Naive thymus-derived CD8-positive, alpha-beta T cell (primary cell): ENCODE measurements at regions not wholly inside any gene's neighbourhood (a gene's known extent, or its start where the extent isn't known, plus 50 kb on each side); places are given as distances from the start of the nearest gene placed in this dataset.

Experiments
- ATAC-seq, 2 donors: fragments of 150-1000 bp; cut with Tn5 transposase in 1 of 2; sonication (Bioruptor Pico), chemical (Tn5 transposase) in 1 of 2; 1 replicate in 1 of 2; 2 replicates in 1 of 2; pipeline ENCODE4 v1.10.0; 2021; ENCODE audit warnings: mild to moderate bottlenecking in 2 of 2, moderate library complexity in 2 of 2
- POLR2A ChIA-PET: fragments of 350-600 bp; sonication (Branson Sonifier 250); formaldehyde crosslinking; loops from one replicate; lab custom pipeline; 2021; ENCODE audit warnings: antibody characterized with exemption; lab: Charles Lee
- DNase-seq, 10 donors: peaks; one replicate each; pipeline versions ENCODE4 v3.0.0 to v3.0.0-alpha.2; 2020 to 2022
- H3K27ac Mint-ChIP-seq, 10 donors: one replicate each; pipeline ENCODE4 v1.8.0; 2020 to 2022; ENCODE audit warnings: mild to moderate bottlenecking in 10 of 10, mixed read lengths in 10 of 10, moderate library complexity in 4 of 10, inconsistent platforms in 1 of 10
- H3K27me3 Mint-ChIP-seq, 5 donors: one replicate each; pipeline ENCODE4 v1.8.0; 2021 to 2022; ENCODE audit warnings: mixed read lengths in 5 of 5
- H3K36me3 Mint-ChIP-seq, 3 donors: one replicate each; pipeline ENCODE4 v1.8.0; 2020 to 2022; ENCODE audit warnings: mixed read lengths in 3 of 3, mild to moderate bottlenecking in 2 of 3, inconsistent platforms in 1 of 3
- H3K4me1 Mint-ChIP-seq, 4 donors: one replicate each; pipeline ENCODE4 v1.8.0; 2021 to 2022; ENCODE audit warnings: mixed read lengths in 4 of 4
- H3K4me3 Mint-ChIP-seq, 10 donors: one replicate each; pipeline ENCODE4 v1.8.0; 2020 to 2022; ENCODE audit warnings: mild to moderate bottlenecking in 10 of 10, mixed read lengths in 10 of 10, moderate library complexity in 6 of 10, inconsistent platforms in 1 of 10
- H3K9me3 Mint-ChIP-seq, 9 donors: one replicate each; pipeline ENCODE4 v1.8.0; 2020 to 2022; ENCODE audit warnings: mixed read lengths in 9 of 9, mild to moderate bottlenecking in 3 of 9, inconsistent platforms in 1 of 9, moderate library complexity in 1 of 9

DNA sequence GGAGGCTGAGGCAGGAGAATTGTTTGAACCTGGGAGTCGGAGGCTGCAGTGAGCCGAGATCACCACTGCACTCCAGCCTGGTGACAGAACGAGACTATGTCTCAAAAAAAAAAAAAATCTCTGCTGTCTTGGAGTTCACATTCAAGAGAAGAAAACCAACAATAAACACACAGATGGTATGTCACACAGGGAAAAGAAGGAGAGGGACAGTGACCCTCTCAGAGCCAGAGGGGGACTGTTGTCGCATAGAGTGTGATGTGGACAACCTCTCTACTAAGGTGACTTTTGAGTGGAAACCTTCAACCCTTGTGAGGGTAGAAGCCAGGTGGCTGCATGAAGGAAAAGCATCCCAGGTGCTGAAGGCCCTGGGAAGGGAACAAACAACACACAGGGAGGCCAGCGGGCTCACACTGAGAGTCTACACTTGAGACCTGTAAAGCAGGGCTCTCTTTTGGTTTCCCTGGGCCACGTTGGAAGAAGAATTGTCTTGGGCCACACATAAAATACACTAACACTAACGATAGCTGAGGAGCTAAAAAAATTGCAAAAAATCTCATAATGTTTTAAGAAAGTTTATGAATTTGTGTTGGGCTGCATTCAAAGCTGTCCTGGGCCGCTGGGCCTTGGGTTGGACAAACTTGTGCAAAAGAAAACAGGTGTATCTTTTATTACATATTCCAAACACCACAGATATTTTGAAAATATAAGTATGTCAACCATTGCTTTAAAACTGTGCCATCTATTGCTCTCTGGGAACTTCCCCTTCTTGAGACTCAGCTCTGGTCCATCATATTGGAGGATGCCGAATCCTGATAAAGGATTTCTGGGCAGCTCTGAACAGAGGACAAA, 136.0 kb downstream of the DDX1 start:
- peaks cover 0 to 27% (median 9%) of the 10 kb centered on the region in 5 donors for H3K27me3 Mint-ChIP-seq
- POLR2A ChIA-PET: no interaction called here
- ATAC-seq (no peak), DNase-seq (no peak)
- H3K4me1 Mint-ChIP-seq: peaks cover 0 to 3% (median 0%) of the 10 kb centered on the region in 4 donors
- H3K36me3 Mint-ChIP-seq: no peaks in the 10 kb centered on the region
- H3K4me3 Mint-ChIP-seq: no peak overlapping the region
- no peak overlapping the region for H3K27ac Mint-ChIP-seq
- H3K9me3 Mint-ChIP-seq: no peaks in the 10 kb centered on the region

DNA sequence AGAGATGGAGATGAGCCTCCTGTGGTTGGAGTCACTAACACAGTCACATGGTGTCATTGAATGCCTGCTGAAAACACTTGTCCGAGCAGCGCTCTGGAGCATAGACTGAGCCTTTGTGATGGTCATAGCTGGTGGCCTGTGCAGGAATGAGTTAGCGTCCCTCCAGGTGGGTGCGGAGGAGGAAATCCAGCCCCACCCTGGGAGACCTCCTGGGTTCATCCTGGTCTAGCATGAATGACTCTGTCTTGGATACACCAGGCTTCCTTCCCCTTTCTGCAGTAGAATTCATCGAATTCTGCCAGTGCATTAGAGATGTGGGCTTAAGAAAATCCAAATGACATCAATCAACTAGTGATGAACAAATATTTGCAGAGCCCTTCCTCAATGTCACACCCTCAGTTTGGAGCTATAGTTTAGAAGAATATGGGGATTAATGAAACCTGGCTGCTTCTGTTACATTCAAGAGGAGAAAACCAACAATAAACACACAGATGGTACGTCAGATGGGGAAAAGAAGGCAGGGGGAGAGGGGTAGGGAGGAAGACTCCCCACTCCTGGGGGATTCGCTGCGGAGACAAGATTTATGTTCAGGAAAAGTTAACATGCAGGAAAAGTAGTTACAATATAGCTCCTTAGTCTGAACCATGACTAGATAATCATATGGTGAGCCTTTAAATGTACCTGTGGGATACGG, 136.7 kb downstream of the DDX1 start:
- POLR2A ChIA-PET: no interaction called here
- Mint-ChIP-seq H3K27ac (no peak overlapping the region), H3K4me3 (no peak overlapping the region), H3K9me3 (no peaks in the 10 kb centered on the region), H3K27me3 (peaks cover 0 to 27% (median 9%) of the 10 kb centered on the region in 5 donors), H3K36me3 (no peaks in the 10 kb centered on the region), H3K4me1 (peaks cover 0 to 3% (median 0%) of the 10 kb centered on the region in 4 donors)
- ATAC-seq: no peak
- no peak for DNase-seq

- POLR2A ChIA-PET: no interaction called here
- Mint-ChIP-seq H3K4me1 (peaks cover 0 to 3% (median 0%) of the 10 kb centered on the region in 4 donors), H3K36me3 (no peaks in the 10 kb centered on the region), H3K4me3 (no peak overlapping the region), H3K27me3 (peaks cover 0 to 23% (median 9%) of the 10 kb centered on the region in 5 donors), H3K9me3 (no peaks in the 10 kb centered on the region), H3K27ac (no peak overlapping the region)
- ATAC-seq (no peak), DNase-seq (no peak)
Observed at GRCh38 chr2:15729001-15729400, 137.3 kb downstream of the DDX1 start.

- POLR2A ChIA-PET: no interaction called here
- no peak overlapping the region for H3K4me3 Mint-ChIP-seq
- ATAC-seq (no peak), DNase-seq (no peak)
- peaks cover 0 to 22% (median 9%) of the 10 kb centered on the region in 5 donors for H3K27me3 Mint-ChIP-seq
- H3K36me3 Mint-ChIP-seq: no peaks in the 10 kb centered on the region
- no peak overlapping the region for H3K27ac Mint-ChIP-seq
- peaks cover 0 to 3% (median 0%) of the 10 kb centered on the region in 4 donors for H3K4me1 Mint-ChIP-seq
- no peaks in the 10 kb centered on the region for H3K9me3 Mint-ChIP-seq
Observed at GRCh38 chr2:15729709-15730544, 138.3 kb downstream of the DDX1 start.

DNA sequence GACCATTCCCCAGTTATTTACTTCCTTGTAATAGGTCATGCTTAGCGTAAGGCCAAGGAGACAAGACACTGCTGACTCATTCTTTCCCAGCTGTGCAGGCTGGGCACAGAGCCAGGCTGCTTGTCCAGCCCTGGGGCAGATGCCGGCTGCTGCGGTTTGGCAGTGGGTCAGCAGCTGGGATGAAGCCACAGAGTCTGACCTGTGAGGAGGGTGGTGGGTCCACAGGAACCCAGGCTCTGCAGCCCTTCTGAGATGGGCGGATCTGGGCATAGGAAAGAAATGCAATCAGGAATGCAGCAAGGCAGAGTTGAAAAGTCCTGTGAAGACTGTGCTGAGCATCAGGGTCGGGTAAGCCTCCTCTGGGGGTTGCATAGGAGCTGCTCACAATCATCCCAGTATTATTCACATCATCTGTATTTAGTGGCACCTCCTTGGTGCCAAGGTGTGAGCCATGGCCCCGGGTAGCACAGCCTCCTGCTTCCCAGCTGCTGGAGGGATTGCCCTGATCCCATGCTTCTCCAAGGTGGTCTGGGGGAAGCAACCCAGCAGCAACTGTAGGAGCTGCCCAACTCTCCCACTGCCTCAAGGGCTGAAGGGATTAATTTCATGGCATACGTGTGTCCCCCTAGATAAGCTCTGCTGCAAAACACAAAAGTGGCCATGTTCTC, 139.0 kb downstream of the DDX1 start:
- ATAC-seq: no peak

DNA sequence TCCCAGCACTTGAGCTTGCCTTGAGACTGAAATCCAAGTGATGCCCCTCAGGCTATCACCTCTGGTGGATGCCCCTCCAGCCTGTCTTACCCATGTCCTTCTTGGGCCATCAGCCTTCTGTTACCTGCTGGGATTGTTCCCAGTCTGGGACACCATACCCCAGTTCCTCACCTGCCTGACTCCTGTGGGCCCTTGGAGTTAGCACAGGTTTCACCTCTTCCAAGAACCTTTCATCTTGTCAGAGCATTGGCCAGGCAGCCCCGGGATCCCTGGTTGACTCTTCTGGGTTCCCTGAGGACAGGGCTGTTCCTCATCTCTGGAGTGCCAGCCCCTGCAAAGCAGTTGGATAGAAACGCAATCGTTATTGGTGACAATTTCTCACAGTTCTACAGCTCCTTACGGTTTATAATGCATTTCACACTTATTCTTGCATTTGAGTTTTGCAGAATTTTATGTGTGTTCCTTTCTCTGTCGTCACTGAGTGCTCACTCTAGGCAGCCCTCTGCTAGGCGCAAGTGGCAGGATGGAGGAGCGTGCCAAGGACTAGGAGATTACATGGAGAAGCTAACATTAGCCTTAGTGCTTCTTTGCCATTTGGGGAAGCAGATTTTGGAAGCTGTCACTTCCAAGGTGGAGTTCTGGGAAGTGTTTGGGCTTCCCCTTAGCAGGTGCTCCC, 139.7 kb downstream of the DDX1 start:
- Mint-ChIP-seq H3K27me3 (peaks cover under 1 to 10% (median 2%) of the 10 kb centered on the region in 5 donors), H3K4me1 (peaks cover 0 to 3% (median 0%) of the 10 kb centered on the region in 4 donors), H3K27ac (no peak overlapping the region), H3K4me3 (no peak overlapping the region), H3K9me3 (no peaks in the 10 kb centered on the region), H3K36me3 (no peaks in the 10 kb centered on the region)
- DNase-seq: no peak
- POLR2A ChIA-PET: interaction anchor here (1.0 kb wide), 1 partner anchor 38 kb away, joined by 3 read pairs; no protein-coding TSS in a partner anchor
- ATAC-seq: no peak

More for the DNA sequence above, 139.0 kb downstream of the DDX1 start:
- Mint-ChIP-seq H3K27me3 (peaks cover 0 to 15% (median 5%) of the 10 kb centered on the region in 5 donors), H3K4me3 (no peak overlapping the region), H3K27ac (no peak overlapping the region), H3K36me3 (no peaks in the 10 kb centered on the region), H3K9me3 (no peaks in the 10 kb centered on the region), H3K4me1 (peaks cover 0 to 3% (median 0%) of the 10 kb centered on the region in 4 donors)
- POLR2A ChIA-PET: no interaction called here
- no peak for DNase-seq

GRCh38 chr2:15731889-15732271, 140.2 kb downstream of the DDX1 start:
- H3K27me3 Mint-ChIP-seq: peaks cover 0 to 7% (median 2%) of the 10 kb centered on the region in 5 donors
- no peak for ATAC-seq
- DNase-seq: no peak
- POLR2A ChIA-PET: interaction anchor here (1.0 kb wide), 1 partner anchor 38 kb away, joined by 3 read pairs; no protein-coding TSS in a partner anchor
- H3K9me3 Mint-ChIP-seq: no peaks in the 10 kb centered on the region
- no peak overlapping the region for H3K4me3 Mint-ChIP-seq
- H3K27ac Mint-ChIP-seq: peak overlapping the region in 1 of 10 donors; percentile 21
- no peaks in the 10 kb centered on the region for H3K36me3 Mint-ChIP-seq
- H3K4me1 Mint-ChIP-seq: peaks cover 0 to 3% (median 0%) of the 10 kb centered on the region in 4 donors

DNA sequence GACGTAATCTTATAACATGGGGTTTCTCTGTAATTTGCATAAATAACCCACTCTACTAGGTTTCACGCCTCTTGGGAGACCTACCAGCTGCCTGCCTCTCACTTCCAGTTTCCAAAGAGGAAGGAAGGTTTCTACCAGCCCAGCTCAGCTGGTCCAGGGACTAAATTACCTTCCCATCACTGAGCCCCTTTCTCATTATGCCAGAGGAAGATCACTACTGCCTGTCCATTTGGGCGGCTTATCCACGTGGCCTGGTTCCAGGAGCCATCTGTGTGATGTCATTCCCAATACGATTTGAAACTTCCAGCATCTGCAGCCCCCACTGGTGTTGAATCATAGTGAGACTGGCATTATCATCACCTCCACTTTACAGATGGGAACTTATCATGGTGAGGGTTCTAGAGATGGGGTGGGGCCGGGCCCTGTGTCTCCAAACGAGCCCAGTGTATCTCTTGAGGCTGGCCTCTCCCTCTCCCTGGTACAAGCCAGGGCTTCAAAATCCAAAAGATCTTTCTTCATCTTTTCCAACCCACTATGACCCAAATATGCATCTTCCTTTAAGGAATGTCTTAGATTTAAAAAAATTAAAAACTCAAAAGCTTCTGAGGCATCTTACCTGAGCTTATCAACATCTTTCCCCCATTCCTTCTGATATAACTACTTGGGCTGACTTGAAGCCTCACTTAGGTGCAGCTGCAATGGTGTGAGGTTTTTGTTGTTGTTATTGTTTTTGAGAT, 140.8 kb downstream of the DDX1 start:
- ATAC-seq: no peak
- Mint-ChIP-seq H3K4me1 (peaks cover 0 to 3% (median 0%) of the 10 kb centered on the region in 4 donors), H3K27me3 (peaks cover 0 to 7% (median 1%) of the 10 kb centered on the region in 5 donors), H3K4me3 (no peak overlapping the region), H3K9me3 (no peaks in the 10 kb centered on the region), H3K27ac (no peak overlapping the region), H3K36me3 (no peaks in the 10 kb centered on the region)
- no peak for DNase-seq
- POLR2A ChIA-PET: interaction anchor here (1.0 kb wide), 1 partner anchor 37 kb away, joined by 3 read pairs; no protein-coding TSS in a partner anchor

- Mint-ChIP-seq H3K27me3 (peaks cover 0 to 4% (median 1%) of the 10 kb centered on the region in 5 donors), H3K36me3 (no peaks in the 10 kb centered on the region), H3K27ac (no peak overlapping the region), H3K9me3 (no peaks in the 10 kb centered on the region), H3K4me1 (peaks cover 0 to 3% (median 0%) of the 10 kb centered on the region in 4 donors), H3K4me3 (no peak overlapping the region)
- ATAC-seq (no peak), DNase-seq (no peak)
- POLR2A ChIA-PET: no interaction called here
Observed at GRCh38 chr2:15733867-15734673, 142.4 kb downstream of the DDX1 start.

DNA sequence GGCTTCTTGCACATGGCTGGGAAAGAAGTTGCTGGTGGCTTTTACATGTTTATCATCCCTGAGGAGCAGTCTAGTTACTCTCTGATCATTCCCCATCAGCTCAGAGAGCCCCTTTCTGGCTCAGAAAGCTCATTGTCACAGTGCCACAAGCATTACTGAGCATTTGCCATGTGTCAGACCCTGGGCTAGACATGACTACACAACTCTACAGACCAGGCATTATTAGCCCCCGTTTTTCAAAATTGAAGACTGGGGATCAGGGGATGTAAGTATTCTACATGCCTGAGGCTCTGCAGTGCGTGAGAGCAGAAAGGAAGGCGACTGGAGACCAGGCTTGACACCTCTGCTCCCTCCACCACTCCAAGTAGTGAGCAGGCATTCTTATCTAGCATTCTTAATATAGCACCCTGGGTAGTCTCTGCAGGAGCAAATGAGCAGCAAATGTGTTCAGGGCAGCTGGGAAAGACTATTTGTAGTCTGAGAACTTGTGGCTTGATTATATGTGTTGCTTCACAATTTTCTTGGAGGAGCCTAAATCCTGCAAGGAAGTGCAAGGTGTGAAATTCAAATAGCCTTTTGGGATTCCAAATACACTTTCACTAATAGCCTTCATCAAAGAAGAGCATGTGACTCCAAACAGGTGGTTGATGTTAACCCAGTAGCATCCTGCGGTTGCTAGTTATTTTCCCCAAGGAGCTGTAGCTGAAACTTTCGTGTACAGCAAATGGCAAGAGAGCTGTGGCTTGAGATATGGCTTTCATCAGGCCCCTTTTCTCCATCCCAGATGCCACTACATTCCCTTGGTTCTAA, 143.2 kb downstream of the DDX1 start:
- no peaks in the 10 kb centered on the region for H3K9me3 Mint-ChIP-seq
- DNase-seq (no peak), ATAC-seq (no peak)
- H3K36me3 Mint-ChIP-seq: no peaks in the 10 kb centered on the region
- POLR2A ChIA-PET: no interaction called here
- peaks cover 0 to 4% (median 0%) of the 10 kb centered on the region in 5 donors for H3K27me3 Mint-ChIP-seq
- H3K4me1 Mint-ChIP-seq: peaks cover 0 to 3% (median 0%) of the 10 kb centered on the region in 4 donors
- peak overlapping the region in 1 of 10 donors; percentile 16 for H3K27ac Mint-ChIP-seq
- H3K4me3 Mint-ChIP-seq: no peak overlapping the region
